K562 (cell line): ENCODE measurements at regions not wholly inside any gene's neighbourhood (a gene's known extent, or its start where the extent isn't known, plus 50 kb on each side); places are given as distances from the start of the nearest gene placed in this dataset.

Experiments
- ATAC-seq: fragments of 200-7000 bp; cut with Tn5 transposase; 3 replicates; pipeline ENCODE4 v1.9.1; 2020; ENCODE audit warnings: moderate library complexity
- BruUV-seq: library from RNA; stranded (reverse); fragments of 400-500 nt; replicated peaks from 2 replicates; lab custom pipeline; 2021; lab: Mats Ljungman, UMichigan
- CTCF ChIA-PET: fragments of 300-600 bp; formaldehyde crosslinking; extraction: SDS; loops from one replicate; lab custom pipeline; 2021; ENCODE audit warnings: low intra/inter-chr PET ratio; lab: Yijun Ruan, JAX
- POLR2A ChIA-PET: fragments of 300-600, 350-650 bp; sonication (Branson Sonifier 250); formaldehyde crosslinking; extraction: SDS; loops from one replicate; lab custom pipeline; 2021; ENCODE audit warnings: antibody characterized with exemption, inconsistent platforms; lab: Yijun Ruan, JAX
- DNase-seq, 4 experiments: peaks; one replicate each; pipeline versions ENCODE4 v3.0.0 to v3.0.0-alpha.2; 2011 to 2018; ENCODE audit warnings: low spot score in 3 of 4, mixed read lengths in 3 of 4; ENCODE audit errors: extremely low read depth in 1 of 4
- FAIRE-seq: peaks from 2 replicates; lab custom pipeline; 2011; peaks lifted over from hg19 to GRCh38; lab: Jason Lieb, UNC
- H2AFZ ChIP-seq: 2 replicates; pipeline ENCODE4 v1.6.0; 2011; ENCODE audit warnings: low read depth, low read length, control low read depth, inconsistent platforms
- H3K27ac ChIP-seq: fragments of 200-600 bp; 3 replicates; pipeline ENCODE4 v1.8.0; 2011; ENCODE audit warnings: low read depth, mild to moderate bottlenecking, control low read depth, inconsistent platforms, low read length, moderate library complexity, mixed read lengths; ENCODE audit errors: extremely low read depth
- H3K27me3 ChIP-seq, 2 experiments: fragments of 300-600 bp in 1 of 2; 2 replicates in 1 of 2; 3 replicates in 1 of 2; pipeline versions ENCODE4 v1.6.0 to v1.8.0; 2011; ENCODE audit warnings: inconsistent platforms in 2 of 2, low read length in 2 of 2, mild to moderate bottlenecking in 1 of 2, mixed read lengths in 1 of 2, moderate library complexity in 1 of 2; ENCODE audit not compliant: control insufficient read depth in 2 of 2, insufficient read depth in 2 of 2
- H3K36me3 ChIP-seq: fragments of 300-600 bp; 3 replicates; pipeline ENCODE4 v1.8.0; 2011; ENCODE audit warnings: mild to moderate bottlenecking, low read length, inconsistent platforms; ENCODE audit not compliant: control insufficient read depth, insufficient read depth
- H3K4me1 ChIP-seq, 2 experiments: fragments of 200-600 bp in 1 of 2; replicated peaks in 1 of 2; 2 replicates in 1 of 2; 3 replicates in 1 of 2; pipeline versions ENCODE4 v1.5.1 to v1.8.0; 2011; ENCODE audit warnings: inconsistent platforms in 2 of 2, low read length in 2 of 2, mild to moderate bottlenecking in 1 of 2, mixed read lengths in 1 of 2, moderate library complexity in 1 of 2; ENCODE audit not compliant: control insufficient read depth in 2 of 2, insufficient read depth in 2 of 2
- H3K4me2 ChIP-seq: 2 replicates; pipeline ENCODE4 v1.6.1; 2011; ENCODE audit warnings: low read length, control low read depth, inconsistent platforms, mixed read lengths; ENCODE audit not compliant: insufficient read depth
- H3K4me3 ChIP-seq: fragments of 200-600 bp; sonication (generic), shearing (Covaris generic); 2 replicates; pipeline ENCODE4 v1.5.1; 2016; ENCODE audit warnings: control low read depth, inconsistent platforms
- H3K79me2 ChIP-seq: fragments of 200-600 bp; 3 replicates; pipeline ENCODE4 v1.8.0; 2011; ENCODE audit warnings: low read length, inconsistent platforms; ENCODE audit not compliant: control insufficient read depth, insufficient read depth
- H3K9ac ChIP-seq, 2 experiments: 2 replicates each; pipeline versions ENCODE4 v1.6.0 to v1.6.1; 2011; ENCODE audit warnings: low read depth in 2 of 2, low read length in 2 of 2, control low read depth in 1 of 2, inconsistent platforms in 1 of 2, mild to moderate bottlenecking in 1 of 2, mixed read lengths in 1 of 2; ENCODE audit not compliant: insufficient read depth in 1 of 2
- H3K9me1 ChIP-seq: one replicate; pipeline ENCODE4 v1.6.0; 2011; ENCODE audit warnings: inconsistent platforms, mild to moderate bottlenecking, low read length, moderate library complexity; ENCODE audit not compliant: control insufficient read depth, insufficient read depth
- H3K9me3 ChIP-seq: replicated peaks from 2 replicates; pipeline ENCODE4 v1.5.1; 2011; ENCODE audit warnings: low read depth, low read length, inconsistent platforms; ENCODE audit not compliant: control insufficient read depth, insufficient read depth
- H4K20me1 ChIP-seq: replicated peaks from 2 replicates; pipeline ENCODE4 v1.6.1; 2011; ENCODE audit warnings: low read length, inconsistent platforms, mixed read lengths; ENCODE audit not compliant: control insufficient read depth, insufficient read depth
- CCAR2 ChIP-seq: fragments of 200-400 bp; formaldehyde crosslinking; IDR thresholded peaks from 2 replicates; pipeline ENCODE4 v1.6.1; 2017; ENCODE audit warnings: mild to moderate bottlenecking, low read depth, low read length
- ELF2 ChIP-seq: fragments of 250-450 bp; sonication (Bioruptor Pico); IDR thresholded peaks from 2 replicates; pipeline ENCODE4 v1.5.0; 2021; ENCODE audit warnings: mild to moderate bottlenecking
- ETV1 ChIP-seq: fragments of 450-650 bp; conservative IDR thresholded peaks from 2 replicates; pipeline ENCODE4 v1.6.1; 2016; ENCODE audit warnings: missing genetic modification characterization, control low read depth, low read depth, missing compliant biosample characterization
- FIP1L1 ChIP-seq: fragments of 200-400 bp; formaldehyde crosslinking; IDR thresholded peaks from 2 replicates; pipeline ENCODE4 v1.6.1; 2018; ENCODE audit warnings: mild to moderate bottlenecking, low read depth, low read length; ENCODE audit not compliant: poor library complexity, severe bottlenecking
- FOXK1 ChIP-seq: sonication (generic); formaldehyde crosslinking; IDR thresholded peaks from 2 replicates; pipeline ENCODE4 v1.8.0; 2022; ENCODE audit warnings: missing genetic modification reagents, mild to moderate bottlenecking, borderline replicate concordance
- MIER1 ChIP-seq: fragments of 450-650 bp; IDR thresholded peaks from 2 replicates; pipeline ENCODE4 v1.6.1; 2016; ENCODE audit warnings: antibody characterized with exemption, mild to moderate bottlenecking, low read depth
- MTA1 ChIP-seq: fragments of 450-650 bp; IDR thresholded peaks from 2 replicates; pipeline ENCODE4 v1.6.1; 2017; ENCODE audit warnings: borderline replicate concordance
- NFE2 ChIP-seq: IDR thresholded peaks from 2 replicates; pipeline ENCODE4 v1.6.1; 2014; ENCODE audit warnings: antibody characterized with exemption, low read depth
- NFXL1 ChIP-seq: fragments of 450-650 bp; formaldehyde crosslinking; IDR thresholded peaks from 2 replicates; pipeline ENCODE4 v1.4.0; 2021; ENCODE audit warnings: mild to moderate bottlenecking
- PCBP1 ChIP-seq: fragments of 200-400 bp; formaldehyde crosslinking; IDR thresholded peaks from 2 replicates; pipeline ENCODE4 v1.6.1; 2018; ENCODE audit warnings: mild to moderate bottlenecking, low read depth, low read length; ENCODE audit not compliant: poor library complexity, severe bottlenecking
- POLR2B ChIP-seq: fragments of 450-650 bp; IDR thresholded peaks from 2 replicates; pipeline ENCODE4 v1.6.1; 2018; ENCODE audit warnings: low read depth; ENCODE audit not compliant: partially characterized antibody
- PTTG1 ChIP-seq: fragments of 450-650 bp; IDR thresholded peaks from 2 replicates; pipeline ENCODE4 v1.6.1; 2016; ENCODE audit warnings: low read depth, mild to moderate bottlenecking, missing genetic modification characterization, missing compliant biosample characterization
- SRSF9 ChIP-seq: fragments of 200-400 bp; formaldehyde crosslinking; IDR thresholded peaks from 2 replicates; pipeline ENCODE4 v1.6.1; 2017; ENCODE audit warnings: low read depth, low read length, borderline replicate concordance
- TAF7 ChIP-seq: fragments of 450-650 bp; IDR thresholded peaks from 2 replicates; pipeline ENCODE4 v1.6.1; 2016; ENCODE audit warnings: missing genetic modification characterization, missing compliant biosample characterization
- ZNF263 ChIP-seq: sonication (generic); formaldehyde crosslinking; IDR thresholded peaks from 2 replicates; pipeline ENCODE4 v1.8.0; 2022; ENCODE audit warnings: mild to moderate bottlenecking, missing genetic modification reagents, borderline replicate concordance
- ZNF507 ChIP-seq: conservative IDR thresholded peaks from 2 replicates; pipeline ENCODE4 v1.6.1; 2017; ENCODE audit warnings: missing genetic modification characterization, missing compliant biosample characterization
- WGBS: fragments of 100-300 bp; shearing (Covaris generic); methylation state at CpG from one replicate; pipeline ENCODE4 v1.1.6; 2016; ENCODE audit warnings: low coverage, mixed read lengths; ENCODE audit not compliant: insufficient coverage; ENCODE audit errors: missing lambda C conversion rate; 5-methylcytosine and 5-hydroxymethylcytosine counted together
- in situ Hi-C: fragments of 300-500 bp; cut with MboI; formaldehyde crosslinking; loops from 4 replicates; pipeline ENCODE4 v1.15.0; 2018; ENCODE audit warnings: inconsistent platforms, mixed read lengths
- intact Hi-C: fragments of 100-400 bp; cut with micrococcal nuclease; formaldehyde crosslinking; loops from 2 replicates; pipeline ENCODE4 v1.14.2; 2022
- TF ChIP-seq, protein P1 (sequence below): fragments of 450-650 bp; conservative IDR thresholded peaks from 2 replicates; pipeline ENCODE4 v1.6.1; 2016; ENCODE audit warnings: missing genetic modification characterization, low read depth, mild to moderate bottlenecking, missing compliant biosample characterization, moderate library complexity
- TF ChIP-seq, protein P2 (sequence below): sonication (generic); formaldehyde crosslinking; IDR thresholded peaks from 2 replicates; pipeline ENCODE4 v1.8.0; 2022; ENCODE audit warnings: mild to moderate bottlenecking, missing genetic modification reagents

DNA sequence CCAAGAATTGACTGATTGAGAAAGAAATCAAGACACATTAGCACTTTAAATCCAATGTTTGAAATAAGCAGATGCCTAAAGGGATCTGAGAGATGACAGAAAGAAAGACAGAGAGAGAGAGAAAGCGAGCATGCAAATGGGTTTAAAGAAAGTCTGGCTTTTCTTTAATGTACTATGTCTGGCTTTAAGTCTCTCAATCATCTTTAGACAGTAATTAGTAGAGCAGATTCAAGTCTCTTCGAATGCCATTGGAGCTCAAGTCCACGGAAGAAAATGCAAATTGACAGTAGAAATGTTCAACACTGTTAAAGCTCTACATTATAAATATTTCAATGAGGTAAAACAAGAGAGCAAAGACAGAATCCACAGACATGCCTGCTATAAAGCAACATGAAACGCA is 1480.2 kb upstream of the CDH8 start:
- no TSS peak for BruUV-seq
- in situ Hi-C loops, result no loop called here
- no peaks in the 10 kb centered on the region for H3K9me3 ChIP-seq
- no peak overlapping the region for H3K9ac ChIP-seq
- no peaks in the 10 kb centered on the region for H4K20me1 ChIP-seq
- H3K79me2 ChIP-seq, result no peaks in the 10 kb centered on the region
- no peak overlapping the region for H2AFZ ChIP-seq
- no peaks in the 10 kb centered on the region for H3K36me3 ChIP-seq
- H3K4me1 ChIP-seq, result no peaks in the 10 kb centered on the region
- CTCF ChIA-PET, result no interaction called here
- H3K27ac ChIP-seq, result no peak overlapping the region
- no peak overlapping the region for H3K4me3 ChIP-seq
- H3K27me3 ChIP-seq, result no peaks in the 10 kb centered on the region
- no peaks in the 10 kb centered on the region for H3K9me1 ChIP-seq
- intact Hi-C loops, result no loop called here
- 0% methylated on average over 4 of the region's 4 CpGs for WGBS
- POLR2A ChIA-PET, result no interaction called here
- DNase-seq (no peak), ATAC-seq (no peak), FAIRE-seq (no peak)
- H3K4me2 ChIP-seq, result no peak overlapping the region
- no peak for TF ChIP-seq CCAR2
- no peak for TF ChIP-seq ETV1 (tag)
- TF ChIP-seq PTTG1 (tag), result no peak
- no peak for TF ChIP-seq ZNF507
- no peak for TF ChIP-seq MTA1
- TF ChIP-seq PCBP1, result no peak
- TF ChIP-seq ELF2 (CRISPR knock-in tag), result no peak
- no peak for TF ChIP-seq SRSF9
- TF ChIP-seq, protein P1, sequence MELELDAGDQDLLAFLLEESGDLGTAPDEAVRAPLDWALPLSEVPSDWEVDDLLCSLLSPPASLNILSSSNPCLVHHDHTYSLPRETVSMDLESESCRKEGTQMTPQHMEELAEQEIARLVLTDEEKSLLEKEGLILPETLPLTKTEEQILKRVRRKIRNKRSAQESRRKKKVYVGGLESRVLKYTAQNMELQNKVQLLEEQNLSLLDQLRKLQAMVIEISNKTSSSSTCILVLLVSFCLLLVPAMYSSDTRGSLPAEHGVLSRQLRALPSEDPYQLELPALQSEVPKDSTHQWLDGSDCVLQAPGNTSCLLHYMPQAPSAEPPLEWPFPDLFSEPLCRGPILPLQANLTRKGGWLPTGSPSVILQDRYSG (tag), result no peak
- no peak for TF ChIP-seq MIER1
- TF ChIP-seq, protein P2, sequence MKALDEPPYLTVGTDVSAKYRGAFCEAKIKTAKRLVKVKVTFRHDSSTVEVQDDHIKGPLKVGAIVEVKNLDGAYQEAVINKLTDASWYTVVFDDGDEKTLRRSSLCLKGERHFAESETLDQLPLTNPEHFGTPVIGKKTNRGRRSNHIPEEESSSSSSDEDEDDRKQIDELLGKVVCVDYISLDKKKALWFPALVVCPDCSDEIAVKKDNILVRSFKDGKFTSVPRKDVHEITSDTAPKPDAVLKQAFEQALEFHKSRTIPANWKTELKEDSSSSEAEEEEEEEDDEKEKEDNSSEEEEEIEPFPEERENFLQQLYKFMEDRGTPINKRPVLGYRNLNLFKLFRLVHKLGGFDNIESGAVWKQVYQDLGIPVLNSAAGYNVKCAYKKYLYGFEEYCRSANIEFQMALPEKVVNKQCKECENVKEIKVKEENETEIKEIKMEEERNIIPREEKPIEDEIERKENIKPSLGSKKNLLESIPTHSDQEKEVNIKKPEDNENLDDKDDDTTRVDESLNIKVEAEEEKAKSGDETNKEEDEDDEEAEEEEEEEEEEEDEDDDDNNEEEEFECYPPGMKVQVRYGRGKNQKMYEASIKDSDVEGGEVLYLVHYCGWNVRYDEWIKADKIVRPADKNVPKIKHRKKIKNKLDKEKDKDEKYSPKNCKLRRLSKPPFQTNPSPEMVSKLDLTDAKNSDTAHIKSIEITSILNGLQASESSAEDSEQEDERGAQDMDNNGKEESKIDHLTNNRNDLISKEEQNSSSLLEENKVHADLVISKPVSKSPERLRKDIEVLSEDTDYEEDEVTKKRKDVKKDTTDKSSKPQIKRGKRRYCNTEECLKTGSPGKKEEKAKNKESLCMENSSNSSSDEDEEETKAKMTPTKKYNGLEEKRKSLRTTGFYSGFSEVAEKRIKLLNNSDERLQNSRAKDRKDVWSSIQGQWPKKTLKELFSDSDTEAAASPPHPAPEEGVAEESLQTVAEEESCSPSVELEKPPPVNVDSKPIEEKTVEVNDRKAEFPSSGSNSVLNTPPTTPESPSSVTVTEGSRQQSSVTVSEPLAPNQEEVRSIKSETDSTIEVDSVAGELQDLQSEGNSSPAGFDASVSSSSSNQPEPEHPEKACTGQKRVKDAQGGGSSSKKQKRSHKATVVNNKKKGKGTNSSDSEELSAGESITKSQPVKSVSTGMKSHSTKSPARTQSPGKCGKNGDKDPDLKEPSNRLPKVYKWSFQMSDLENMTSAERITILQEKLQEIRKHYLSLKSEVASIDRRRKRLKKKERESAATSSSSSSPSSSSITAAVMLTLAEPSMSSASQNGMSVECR (CRISPR knock-in tag), result no peak
- TF ChIP-seq NFE2, result no peak
- TF ChIP-seq FIP1L1, result no peak
- no peak for TF ChIP-seq TAF7 (tag)
- no peak for TF ChIP-seq ZNF263 (CRISPR knock-in tag)
- no peak for TF ChIP-seq POLR2B
- no peak for TF ChIP-seq NFXL1 (CRISPR knock-in tag)
- no peak for TF ChIP-seq FOXK1 (CRISPR knock-in tag)
